ENCODE measurements at regions not wholly inside any gene's neighbourhood (a gene's known extent, or its start where the extent isn't known, plus 50 kb on each side); places are given as distances from the start of the nearest gene placed in this dataset.

DNA sequence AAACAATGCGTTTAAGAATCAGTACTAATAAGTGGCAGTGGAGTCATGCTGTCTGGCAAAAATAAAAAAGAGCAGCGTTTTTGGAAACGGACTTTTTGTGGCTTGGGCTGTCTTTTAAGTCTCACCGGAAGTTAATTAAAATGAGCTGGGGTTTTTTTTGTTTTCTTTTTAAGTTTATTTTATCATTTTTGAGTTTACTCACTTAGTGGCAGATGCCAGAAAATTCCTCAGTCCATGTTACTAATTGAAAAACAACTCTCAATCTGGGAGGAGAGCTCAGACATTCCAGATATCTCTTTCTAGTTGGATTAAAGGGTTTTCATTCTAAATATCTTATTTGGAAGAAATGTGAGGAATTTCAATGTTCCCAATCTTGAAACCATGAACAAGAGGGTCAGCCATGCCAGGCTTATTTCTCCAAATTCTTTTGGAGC is 133.8 kb upstream of the AGR3 start:
- Histone ChIP-seq H3K4me3 (no peak overlapping the region), H3K27me3 (no peaks in the 10 kb centered on the region), H3K36me3 (replicated peaks in 1 of 2) (no peaks in the 10 kb centered on the region), H3K27ac (peak overlapping the region in 1 of 5 donors; percentile 3), H3K4me1 (replicated peaks in 1 of 2) (peaks cover 0 to 15% of the 10 kb centered on the region in 2 donors), H3K9me3 (replicated peaks in 1 of 3) (no peaks in the 10 kb centered on the region)
- no peak for DNase-seq
- TF ChIP-seq, protein P1, sequence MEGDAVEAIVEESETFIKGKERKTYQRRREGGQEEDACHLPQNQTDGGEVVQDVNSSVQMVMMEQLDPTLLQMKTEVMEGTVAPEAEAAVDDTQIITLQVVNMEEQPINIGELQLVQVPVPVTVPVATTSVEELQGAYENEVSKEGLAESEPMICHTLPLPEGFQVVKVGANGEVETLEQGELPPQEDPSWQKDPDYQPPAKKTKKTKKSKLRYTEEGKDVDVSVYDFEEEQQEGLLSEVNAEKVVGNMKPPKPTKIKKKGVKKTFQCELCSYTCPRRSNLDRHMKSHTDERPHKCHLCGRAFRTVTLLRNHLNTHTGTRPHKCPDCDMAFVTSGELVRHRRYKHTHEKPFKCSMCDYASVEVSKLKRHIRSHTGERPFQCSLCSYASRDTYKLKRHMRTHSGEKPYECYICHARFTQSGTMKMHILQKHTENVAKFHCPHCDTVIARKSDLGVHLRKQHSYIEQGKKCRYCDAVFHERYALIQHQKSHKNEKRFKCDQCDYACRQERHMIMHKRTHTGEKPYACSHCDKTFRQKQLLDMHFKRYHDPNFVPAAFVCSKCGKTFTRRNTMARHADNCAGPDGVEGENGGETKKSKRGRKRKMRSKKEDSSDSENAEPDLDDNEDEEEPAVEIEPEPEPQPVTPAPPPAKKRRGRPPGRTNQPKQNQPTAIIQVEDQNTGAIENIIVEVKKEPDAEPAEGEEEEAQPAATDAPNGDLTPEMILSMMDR (IDR thresholded peaks at IDR 0.05), result no peak
- no peak for TF ChIP-seq POLR2A (IDR thresholded peaks at IDR 0.05)
- intact Hi-C loops (cut with DNase I), result no loop called here
- WGBS, 4 donors, result 43 to 58% (median 51%) methylated on average over 4 of the region's 4 CpGs

DNA sequence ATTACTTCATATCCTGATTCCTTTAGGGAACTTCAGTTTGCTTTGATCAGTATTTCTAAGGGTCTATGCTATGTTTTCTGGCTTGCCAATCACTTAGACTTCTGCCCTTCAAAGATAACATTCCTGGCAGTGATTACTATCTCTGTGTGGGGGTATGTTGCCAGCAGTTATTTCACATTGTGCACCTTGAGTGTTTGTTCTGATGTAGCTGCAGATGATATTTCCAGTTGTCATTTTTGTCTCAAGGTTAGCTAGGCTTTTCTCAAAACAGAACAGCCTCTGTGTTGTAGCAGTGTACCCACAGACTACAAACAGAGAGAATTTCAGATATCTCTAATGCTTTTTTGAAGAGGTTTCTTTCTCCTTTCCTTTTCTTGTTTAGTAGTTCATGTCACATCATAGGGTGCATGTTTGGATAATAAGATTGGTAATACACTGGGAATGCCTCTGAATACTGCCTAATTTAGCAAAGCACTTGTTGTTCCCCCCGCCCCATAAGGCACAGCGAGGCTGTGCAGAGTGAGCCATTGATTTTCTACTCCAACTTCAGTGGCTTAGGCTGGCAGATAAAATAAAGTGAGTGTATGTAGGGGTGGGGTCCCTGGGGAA is 134.7 kb upstream of the AGR3 start:
- WGBS, 4 donors, result 94 to 100% (median 99%) methylated on average over 2 of the region's 2 CpGs
- H3K27ac ChIP-seq, result no peak overlapping the region

DNA sequence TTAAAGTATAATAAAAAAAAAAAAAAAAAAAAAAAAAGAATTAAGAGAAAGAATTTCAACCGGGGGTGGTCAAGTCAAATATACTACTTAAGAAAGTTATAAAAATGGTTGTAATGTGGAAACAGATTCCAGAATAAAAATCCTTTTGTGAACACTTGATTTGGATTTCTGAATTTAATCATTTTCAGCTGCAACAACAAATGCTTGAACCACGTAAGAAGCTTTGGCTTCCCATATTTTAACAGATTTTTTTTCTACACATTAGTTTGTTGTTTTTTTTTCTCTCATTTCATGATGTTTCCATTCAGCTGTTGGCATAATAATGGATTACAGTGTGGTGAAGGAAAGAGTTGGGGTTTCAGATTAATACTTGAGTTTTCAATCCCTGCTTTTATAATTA is 137.3 kb upstream of the AGR3 start:
- Histone ChIP-seq H3K4me3 (no peak overlapping the region), H3K9me3 (replicated peaks in 1 of 3) (no peaks in the 10 kb centered on the region), H3K27ac (no peak overlapping the region), H3K27me3 (no peaks in the 10 kb centered on the region), H3K4me1 (replicated peaks in 1 of 2) (peaks cover 0 to 15% of the 10 kb centered on the region in 2 donors), H3K36me3 (replicated peaks in 1 of 2) (no peaks in the 10 kb centered on the region)
- WGBS, 4 donors, result 83 to 96% (median 94%) methylated on average over 2 of the region's 2 CpGs
- TF ChIP-seq, protein P1 (IDR thresholded peaks at IDR 0.05), result no peak
- no peak for TF ChIP-seq POLR2A (IDR thresholded peaks at IDR 0.05)
- DNase-seq, result no peak
- intact Hi-C loops (cut with DNase I), result no loop called here

More for the DNA sequence above, 134.7 kb upstream of the AGR3 start:
- no peaks in the 10 kb centered on the region for H3K9me3 ChIP-seq (replicated peaks in 1 of 3)
- TF ChIP-seq, protein P1 (IDR thresholded peaks at IDR 0.05), result no peak
- no peaks in the 10 kb centered on the region for H3K36me3 ChIP-seq (replicated peaks in 1 of 2)
- intact Hi-C loops (cut with DNase I), result no loop called here
- DNase-seq, result no peak
- peaks cover 0 to 15% of the 10 kb centered on the region in 2 donors for H3K4me1 ChIP-seq (replicated peaks in 1 of 2)
- no peak overlapping the region for H3K4me3 ChIP-seq
- no peaks in the 10 kb centered on the region for H3K27me3 ChIP-seq

DNA sequence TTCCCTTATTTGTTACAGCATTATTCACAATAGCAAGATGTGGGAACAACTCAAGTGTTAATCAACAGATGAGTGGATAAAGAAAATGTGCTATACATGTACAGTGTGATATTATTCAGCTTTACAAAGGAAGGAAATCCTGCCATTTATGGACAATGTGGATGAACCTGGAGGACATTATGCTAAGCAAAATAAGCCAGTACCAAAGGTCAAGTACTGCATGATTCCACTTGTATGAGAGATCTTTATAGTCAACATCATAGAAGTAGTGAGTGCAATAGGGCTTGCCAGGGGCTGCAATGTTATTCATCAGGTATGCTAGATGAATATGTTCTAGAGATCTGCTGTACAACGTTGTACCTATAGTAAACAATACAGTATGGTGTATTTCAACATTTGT is 138.5 kb upstream of the AGR3 start:
- Histone ChIP-seq H3K27ac (no peak overlapping the region), H3K9me3 (replicated peaks in 1 of 3) (no peaks in the 10 kb centered on the region), H3K27me3 (no peaks in the 10 kb centered on the region), H3K4me1 (replicated peaks in 1 of 2) (peaks cover 0 to 15% of the 10 kb centered on the region in 2 donors), H3K36me3 (replicated peaks in 1 of 2) (no peaks in the 10 kb centered on the region), H3K4me3 (no peak overlapping the region)
- TF ChIP-seq, protein P1 (IDR thresholded peaks at IDR 0.05), result no peak
- TF ChIP-seq POLR2A (IDR thresholded peaks at IDR 0.05), result no peak
- intact Hi-C loops (cut with DNase I), result no loop called here
- no peak for DNase-seq
- WGBS, 4 donors, result 62 to 76% (median 73%) methylated on average over 1 of the region's 1 CpG

Data from adrenal gland (tissue), 9 donors.